ENCODE measurements at regions not wholly inside any gene's neighbourhood (a gene's known extent, or its start where the extent isn't known, plus 50 kb on each side); places are given as distances from the start of the nearest gene placed in this dataset.

DNA sequence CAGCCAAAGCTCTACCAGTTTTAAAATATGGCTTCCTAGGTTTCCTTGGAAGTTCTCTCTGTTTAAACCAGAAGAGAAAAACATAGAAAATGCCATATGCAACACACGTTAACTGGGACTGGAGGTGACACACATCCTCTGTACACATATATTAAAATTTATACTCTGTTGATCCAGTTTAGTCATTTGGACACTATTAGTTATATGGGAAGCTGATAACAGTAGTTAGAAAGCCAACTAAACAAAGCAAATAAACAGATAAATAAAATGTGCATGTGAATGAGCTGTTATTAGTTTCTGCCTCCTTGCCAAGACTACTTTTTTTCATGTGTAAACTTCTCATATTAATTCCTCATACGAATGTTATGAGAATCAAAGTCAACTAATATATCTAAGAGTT lies 1249.2 kb upstream of the CDH6 start:
- TF ChIP-seq, protein P1, sequence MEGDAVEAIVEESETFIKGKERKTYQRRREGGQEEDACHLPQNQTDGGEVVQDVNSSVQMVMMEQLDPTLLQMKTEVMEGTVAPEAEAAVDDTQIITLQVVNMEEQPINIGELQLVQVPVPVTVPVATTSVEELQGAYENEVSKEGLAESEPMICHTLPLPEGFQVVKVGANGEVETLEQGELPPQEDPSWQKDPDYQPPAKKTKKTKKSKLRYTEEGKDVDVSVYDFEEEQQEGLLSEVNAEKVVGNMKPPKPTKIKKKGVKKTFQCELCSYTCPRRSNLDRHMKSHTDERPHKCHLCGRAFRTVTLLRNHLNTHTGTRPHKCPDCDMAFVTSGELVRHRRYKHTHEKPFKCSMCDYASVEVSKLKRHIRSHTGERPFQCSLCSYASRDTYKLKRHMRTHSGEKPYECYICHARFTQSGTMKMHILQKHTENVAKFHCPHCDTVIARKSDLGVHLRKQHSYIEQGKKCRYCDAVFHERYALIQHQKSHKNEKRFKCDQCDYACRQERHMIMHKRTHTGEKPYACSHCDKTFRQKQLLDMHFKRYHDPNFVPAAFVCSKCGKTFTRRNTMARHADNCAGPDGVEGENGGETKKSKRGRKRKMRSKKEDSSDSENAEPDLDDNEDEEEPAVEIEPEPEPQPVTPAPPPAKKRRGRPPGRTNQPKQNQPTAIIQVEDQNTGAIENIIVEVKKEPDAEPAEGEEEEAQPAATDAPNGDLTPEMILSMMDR (conservative IDR thresholded peaks at IDR 0.05 in 1 of 2, IDR thresholded peaks at IDR 0.05 in 1 of 2; ENCODE audit: low read depth in 1 of 2, low read length in 2 of 2) = no peak
- TF ChIP-seq EZH2 (IDR thresholded peaks at IDR 0.05; ENCODE audit: low read length, missing control alignments) = no peak

All from fibroblast of lung (primary cell).